B cell (primary cell): ENCODE measurements at regions not wholly inside any gene's neighbourhood (a gene's known extent, or its start where the extent isn't known, plus 50 kb on each side); places are given as distances from the start of the nearest gene placed in this dataset.

ENCODE experiments used
- ATAC-seq: fragments of 200-7000 bp; cut with Tn5 transposase; one replicate; pipeline ENCODE4 v1.10.0; 2021; ENCODE audit warnings: low read depth, mild to moderate bottlenecking, moderate number of reproducible peaks, moderate library complexity
- CTCF ChIA-PET: fragments of 350-600 bp; sonication (Branson Sonifier 250); formaldehyde crosslinking; loops from one replicate; lab custom pipeline; 2021; ENCODE audit warnings: antibody characterized with exemption, inconsistent platforms; lab: Charles Lee
- POLR2A ChIA-PET: fragments of 350-600 bp; sonication (Branson Sonifier 250); formaldehyde crosslinking; loops from one replicate; lab custom pipeline; 2021; ENCODE audit warnings: antibody characterized with exemption; lab: Charles Lee
- DNase-seq: peaks from one replicate; pipeline ENCODE4 v3.0.0; 2013
- H2AFZ ChIP-seq: 2 replicates; pipeline ENCODE4 v1.6.1; 2012; ENCODE audit warnings: mild to moderate bottlenecking, low read depth, low read length; ENCODE audit not compliant: insufficient read depth, poor library complexity, severe bottlenecking
- H3K27ac ChIP-seq, 2 donors: 1 replicate in 1 of 2; 2 replicates in 1 of 2; pipeline ENCODE4 v1.5.1; 2012 to 2013; ENCODE audit warnings: low read length in 2 of 2, mild to moderate bottlenecking in 2 of 2, moderate library complexity in 1 of 2
- H3K27me3 ChIP-seq, 4 experiments: fragments of 200-600 bp in 1 of 4; sonication (generic) in 1 of 4; replicated peaks in 1 of 4; 1 replicate in 2 of 4; 2 replicates in 2 of 4; pipeline versions ENCODE4 v1.6.1 to v1.7.0; 2013 to 2016; ENCODE audit warnings: low read length in 3 of 4, mild to moderate bottlenecking in 2 of 4, mixed read lengths in 1 of 4, moderate library complexity in 1 of 4; ENCODE audit not compliant: insufficient read depth in 4 of 4, control insufficient read depth in 3 of 4; ENCODE audit errors: control extremely low read depth in 1 of 4
- H3K36me3 ChIP-seq, 2 experiments: replicated peaks in 1 of 2; 1 replicate in 1 of 2; 2 replicates in 1 of 2; pipeline versions ENCODE4 v1.6.1 to v1.7.1; 2013; ENCODE audit warnings: low read length in 1 of 2; ENCODE audit not compliant: insufficient read depth in 2 of 2, control insufficient read depth in 1 of 2; ENCODE audit errors: control extremely low read depth in 1 of 2, extremely low read depth in 1 of 2
- H3K4me1 ChIP-seq, 2 donors: fragments of 200-600 bp in 1 of 2; sonication (generic) in 1 of 2; 1 replicate in 1 of 2; 2 replicates in 1 of 2; pipeline versions ENCODE4 v1.5.1 to v1.6.1; 2013 to 2017; ENCODE audit warnings: low read length in 2 of 2; ENCODE audit not compliant: control insufficient read depth in 2 of 2, insufficient read depth in 2 of 2
- H3K4me2 ChIP-seq: replicated peaks from 2 replicates; pipeline ENCODE3; 2012; ENCODE audit warnings: mild to moderate bottlenecking, low read depth, low read length; ENCODE audit not compliant: poor library complexity, severe bottlenecking
- H3K4me3 ChIP-seq, 5 experiments: fragments of 200-600 bp in 1 of 5; sonication (generic) in 1 of 5; 1 replicate in 3 of 5; 2 replicates in 2 of 5; pipeline versions ENCODE4 v1.5.1 to v1.7.0; 2011 to 2016; ENCODE audit warnings: low read length in 4 of 5, mild to moderate bottlenecking in 4 of 5, low read depth in 2 of 5, control low read depth in 1 of 5, moderate library complexity in 1 of 5; ENCODE audit not compliant: insufficient read depth in 1 of 5; ENCODE audit errors: control extremely low read depth in 1 of 5, extremely low read depth in 1 of 5
- H3K79me2 ChIP-seq: fragments of 200-600 bp; sonication (generic); one replicate; pipeline ENCODE4 v1.6.0; 2016; ENCODE audit warnings: low read length; ENCODE audit not compliant: control insufficient read depth, insufficient read depth
- H3K9ac ChIP-seq: fragments of 200-600 bp; sonication (generic); 2 replicates; pipeline ENCODE4 v1.6.1; 2017; ENCODE audit warnings: mild to moderate bottlenecking, low read length, moderate library complexity
- H3K9me3 ChIP-seq, 3 donors: one replicate each; pipeline versions ENCODE4 v1.6.1 to v1.7.1; 2013; ENCODE audit warnings: low read length in 2 of 3; ENCODE audit not compliant: control insufficient read depth in 2 of 3, insufficient read depth in 1 of 3; ENCODE audit errors: control extremely low read depth in 1 of 3
- H4K20me1 ChIP-seq: 2 replicates; pipeline ENCODE4 v1.6.0; 2012; ENCODE audit warnings: mild to moderate bottlenecking, low read length; ENCODE audit not compliant: insufficient read depth, control insufficient read depth, poor library complexity, severe bottlenecking
- H3K27ac Mint-ChIP-seq: one replicate; pipeline ENCODE4 v1.8.0; 2021; ENCODE audit warnings: mixed read lengths
- H3K27me3 Mint-ChIP-seq: one replicate; pipeline ENCODE4 v1.8.0; 2021; ENCODE audit warnings: mixed read lengths
- H3K4me1 Mint-ChIP-seq: one replicate; pipeline ENCODE4 v1.8.0; 2021; ENCODE audit warnings: mixed read lengths
- H3K4me3 Mint-ChIP-seq: one replicate; pipeline ENCODE4 v1.8.0; 2021; ENCODE audit warnings: mixed read lengths
- H3K9me3 Mint-ChIP-seq: one replicate; pipeline ENCODE4 v1.8.0; 2022; ENCODE audit warnings: mixed read lengths; ENCODE audit not compliant: insufficient read depth
- EZH2 ChIP-seq: IDR thresholded peaks from 2 replicates; pipeline ENCODE4 v1.6.1; 2012; ENCODE audit warnings: borderline replicate concordance, low read depth, mild to moderate bottlenecking, moderate library complexity, low read length; ENCODE audit not compliant: insufficient read depth, poor library complexity, severe bottlenecking
- WGBS: methylation state at CpG from one replicate; pipeline ENCODE4 v1.1.5; 2013; ENCODE audit warnings: missing lambda C conversion rate; ENCODE audit not compliant: insufficient coverage; 5-methylcytosine and 5-hydroxymethylcytosine counted together
- intact Hi-C: fragments of 100-400 bp; cut with micrococcal nuclease; formaldehyde crosslinking; loops from one replicate; pipeline ENCODE4 v1.10.0; 2022
- TF ChIP-seq, protein P1 (sequence below): fragments of 200-600 bp; IDR thresholded peaks from one replicate; pipeline ENCODE4 v1.8.0; 2022; ENCODE audit warnings: antibody characterized with exemption, mild to moderate bottlenecking

DNA sequence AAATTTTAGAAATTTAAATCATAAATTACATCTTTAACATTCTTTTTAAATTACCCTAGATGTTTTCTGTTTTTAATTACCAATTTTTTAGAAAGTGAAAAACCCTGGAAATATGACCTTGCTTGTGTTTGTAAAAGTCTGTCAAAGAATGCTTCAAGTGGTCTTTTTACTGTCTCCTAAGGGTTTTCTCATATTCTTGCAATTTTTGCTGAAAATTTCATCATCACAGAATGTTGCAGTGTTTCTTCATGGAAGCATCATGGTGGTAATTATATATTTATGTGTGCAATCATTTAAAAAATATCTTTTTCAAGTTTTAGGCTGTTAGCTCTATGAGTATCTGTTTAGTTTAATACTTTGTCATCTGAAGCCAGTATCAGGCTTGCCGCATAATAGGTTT lies 178.2 kb downstream of the HDGFL1 start:
- Histone ChIP-seq H3K36me3 (no peaks in the 10 kb centered on the region), H4K20me1 (no peaks in the 10 kb centered on the region), H3K4me3 (no peak overlapping the region), H3K27ac (no peak overlapping the region), H3K27me3 (no peaks in the 10 kb centered on the region), H3K4me2 (no peak overlapping the region), H3K79me2 (no peaks in the 10 kb centered on the region), H3K9me3 (no peaks in the 10 kb centered on the region), H3K4me1 (no peaks in the 10 kb centered on the region), H2AFZ (no peak overlapping the region), H3K9ac (no peak overlapping the region)
- peaks cover 3% of the 10 kb centered on the region for H3K9me3 Mint-ChIP-seq
- ATAC-seq: no peak
- no peak overlapping the region for H3K27ac Mint-ChIP-seq
- intact Hi-C loops: no loop called here
- TF ChIP-seq EZH2: no peak
- TF ChIP-seq, protein P1, sequence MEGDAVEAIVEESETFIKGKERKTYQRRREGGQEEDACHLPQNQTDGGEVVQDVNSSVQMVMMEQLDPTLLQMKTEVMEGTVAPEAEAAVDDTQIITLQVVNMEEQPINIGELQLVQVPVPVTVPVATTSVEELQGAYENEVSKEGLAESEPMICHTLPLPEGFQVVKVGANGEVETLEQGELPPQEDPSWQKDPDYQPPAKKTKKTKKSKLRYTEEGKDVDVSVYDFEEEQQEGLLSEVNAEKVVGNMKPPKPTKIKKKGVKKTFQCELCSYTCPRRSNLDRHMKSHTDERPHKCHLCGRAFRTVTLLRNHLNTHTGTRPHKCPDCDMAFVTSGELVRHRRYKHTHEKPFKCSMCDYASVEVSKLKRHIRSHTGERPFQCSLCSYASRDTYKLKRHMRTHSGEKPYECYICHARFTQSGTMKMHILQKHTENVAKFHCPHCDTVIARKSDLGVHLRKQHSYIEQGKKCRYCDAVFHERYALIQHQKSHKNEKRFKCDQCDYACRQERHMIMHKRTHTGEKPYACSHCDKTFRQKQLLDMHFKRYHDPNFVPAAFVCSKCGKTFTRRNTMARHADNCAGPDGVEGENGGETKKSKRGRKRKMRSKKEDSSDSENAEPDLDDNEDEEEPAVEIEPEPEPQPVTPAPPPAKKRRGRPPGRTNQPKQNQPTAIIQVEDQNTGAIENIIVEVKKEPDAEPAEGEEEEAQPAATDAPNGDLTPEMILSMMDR: no peak
- ChIA-PET CTCF (no interaction called here), POLR2A (no interaction called here)
- no peaks in the 10 kb centered on the region for H3K4me1 Mint-ChIP-seq
- DNase-seq: no peak
- H3K4me3 Mint-ChIP-seq: no peak overlapping the region
- WGBS: no CpG with 5 or more reads among the region's 1 CpG
- no peaks in the 10 kb centered on the region for H3K27me3 Mint-ChIP-seq

DNA sequence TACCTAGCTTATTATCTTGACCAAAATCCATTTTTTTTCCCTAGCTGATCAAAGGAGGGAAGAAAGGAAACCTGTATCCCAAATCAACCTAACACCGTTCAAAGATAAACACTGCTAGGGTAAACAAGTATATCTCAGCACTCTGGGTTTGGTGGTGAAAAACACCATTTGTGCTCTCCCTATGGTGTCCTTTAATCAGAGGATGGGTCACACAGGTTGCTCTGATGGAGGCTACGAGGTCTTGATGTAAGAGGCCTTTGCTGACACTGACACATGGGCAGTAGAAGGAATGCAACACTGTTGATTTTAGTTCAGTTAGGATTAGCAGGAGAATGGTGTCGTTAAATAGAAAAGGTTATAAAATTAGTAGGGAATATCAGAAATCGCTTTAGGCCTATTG lies 179.3 kb downstream of the HDGFL1 start:
- POLR2A ChIA-PET: no interaction called here
- H3K27me3 ChIP-seq: no peaks in the 10 kb centered on the region
- H3K36me3 ChIP-seq: no peaks in the 10 kb centered on the region
- Mint-ChIP-seq H3K4me1 (no peaks in the 10 kb centered on the region), H3K4me3 (no peak overlapping the region), H3K27ac (no peak overlapping the region), H3K9me3 (peaks cover 3% of the 10 kb centered on the region), H3K27me3 (no peaks in the 10 kb centered on the region)
- no peaks in the 10 kb centered on the region for H3K4me1 ChIP-seq
- intact Hi-C loops: no loop called here
- H3K27ac ChIP-seq: no peak overlapping the region
- WGBS: 57% methylated on average over 1 of the region's 4 CpGs
- no peaks in the 10 kb centered on the region for H3K79me2 ChIP-seq
- no peaks in the 10 kb centered on the region for H3K9me3 ChIP-seq
- H3K9ac ChIP-seq: no peak overlapping the region
- H2AFZ ChIP-seq: no peak overlapping the region
- DNase-seq: no peak
- no peak for ATAC-seq
- no peaks in the 10 kb centered on the region for H4K20me1 ChIP-seq
- TF ChIP-seq, protein P1: no peak
- TF ChIP-seq EZH2: no peak
- CTCF ChIA-PET: no interaction called here
- H3K4me3 ChIP-seq: no peak overlapping the region
- no peak overlapping the region for H3K4me2 ChIP-seq
